HG02938 (cell line): ENCODE measurements at regions not wholly inside any gene's neighbourhood (a gene's known extent, or its start where the extent isn't known, plus 50 kb on each side); places are given as distances from the start of the nearest gene placed in this dataset.

Experiments
- ATAC-seq: cut with Tn5 transposase; IDR thresholded peaks from one replicate; pipeline ENCODE4 v1.9.1; 2021; ENCODE audit warnings: mild to moderate bottlenecking, moderate library complexity; ENCODE audit not compliant: unreplicated experiment

DNA sequence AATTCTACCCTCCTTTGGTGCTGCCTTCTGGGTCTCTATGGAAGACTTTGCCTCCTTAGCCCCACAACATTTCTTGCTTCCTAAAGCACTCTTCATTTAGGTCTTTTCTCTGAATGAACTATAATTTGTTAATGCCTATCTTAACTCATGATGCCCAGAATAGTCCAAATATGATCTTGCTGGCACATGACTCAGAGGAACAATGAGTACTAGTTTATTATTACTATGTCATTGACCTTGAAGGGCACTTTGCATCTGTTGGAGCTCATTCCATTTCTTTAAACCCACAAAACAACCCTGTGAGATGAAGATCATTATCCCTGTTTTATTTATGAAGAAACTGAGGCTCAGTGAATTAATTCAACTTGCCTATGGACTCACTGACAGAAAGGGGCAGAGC lies 320.2 kb upstream of the PLET1 start:
- ATAC-seq, result no peak

DNA sequence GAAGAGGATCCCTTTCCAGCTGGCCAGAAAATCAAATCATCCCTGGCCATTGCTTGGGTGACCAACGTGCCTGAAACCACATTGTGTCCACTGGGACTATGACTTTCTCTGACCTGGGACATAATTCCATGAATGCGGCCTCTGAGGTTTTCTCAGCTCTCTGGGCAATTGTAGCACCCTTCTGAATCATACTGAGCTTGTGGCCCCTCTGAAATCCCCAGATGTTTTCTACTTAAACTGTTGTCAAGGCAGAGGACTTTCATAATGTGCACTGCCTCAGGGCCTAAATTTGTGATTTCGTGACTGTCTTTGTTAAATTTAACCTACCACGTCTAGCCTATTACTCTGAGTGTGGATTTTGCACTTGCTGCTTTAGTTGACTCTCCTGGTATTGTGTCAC lies 321.1 kb upstream of the PLET1 start:
- peak; percentile 38 for ATAC-seq

DNA sequence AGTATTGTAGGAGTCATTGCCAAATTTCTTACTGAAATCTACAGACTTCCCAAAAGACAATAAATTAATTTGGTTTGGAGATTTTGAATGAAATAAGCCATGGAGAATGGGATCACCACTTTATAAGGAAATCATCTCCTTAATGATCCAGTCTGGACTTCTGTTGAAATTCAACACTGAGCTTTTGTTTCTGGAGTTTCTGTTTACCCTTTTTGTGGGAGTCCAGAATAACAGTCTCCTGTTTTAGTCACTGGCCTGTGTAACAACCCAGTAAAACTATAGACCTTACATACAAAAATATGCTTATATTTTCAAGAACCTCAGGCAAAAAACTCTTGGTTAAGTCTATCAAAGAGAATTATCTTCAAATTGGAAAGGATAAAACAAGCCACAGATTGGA lies 321.7 kb upstream of the PLET1 start:
- no peak for ATAC-seq

DNA sequence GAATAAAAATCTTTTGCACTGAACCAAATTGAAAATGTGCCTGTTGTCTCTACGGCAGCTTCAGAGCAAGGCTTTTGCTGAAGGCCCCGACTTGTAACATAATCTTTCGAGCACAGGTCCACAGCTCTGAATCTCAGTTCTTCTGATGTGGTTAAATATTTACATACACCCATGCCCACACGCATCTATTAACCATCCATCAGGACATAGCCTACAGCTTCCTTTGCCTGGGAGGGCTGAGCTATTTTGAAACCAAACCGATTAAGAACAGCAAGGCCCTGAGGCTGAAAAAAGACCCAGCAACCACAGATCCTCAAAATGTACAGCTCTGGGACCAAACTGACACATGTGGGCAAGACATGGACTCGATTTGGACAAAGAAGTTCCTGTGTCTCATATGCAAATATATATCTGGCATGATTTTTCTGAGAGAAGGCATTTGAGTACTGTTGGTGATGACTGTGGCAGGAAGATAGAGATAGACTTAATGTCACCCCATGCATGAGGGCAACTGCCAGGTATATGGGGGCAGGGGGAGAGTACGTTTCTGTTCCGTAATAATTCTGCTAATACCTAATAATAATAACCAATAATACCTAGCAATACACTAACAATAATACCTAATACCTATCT lies 322.7 kb upstream of the PLET1 start:
- peak; percentile 87 for ATAC-seq

DNA sequence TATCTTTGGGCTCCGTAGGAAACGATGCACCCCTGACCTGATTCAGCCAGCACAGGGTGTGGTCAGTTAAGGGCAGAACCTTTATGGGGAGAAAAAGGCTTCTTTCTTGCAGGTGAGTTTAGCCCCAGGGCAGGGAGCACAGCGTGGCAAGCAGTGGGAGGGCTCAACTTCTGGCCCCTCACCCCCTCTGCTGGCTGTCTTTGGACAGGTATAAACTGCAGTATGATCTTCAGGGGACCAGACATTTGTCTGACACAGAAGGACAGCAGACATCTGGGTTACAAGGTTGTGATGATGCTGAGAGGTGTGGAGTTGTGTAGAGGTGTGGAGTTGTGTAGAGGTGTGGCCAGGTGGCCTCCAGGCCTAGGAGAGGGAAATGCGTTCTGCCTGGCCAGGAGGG lies 324.0 kb upstream of the PLET1 start:
- ATAC-seq, result no peak

DNA sequence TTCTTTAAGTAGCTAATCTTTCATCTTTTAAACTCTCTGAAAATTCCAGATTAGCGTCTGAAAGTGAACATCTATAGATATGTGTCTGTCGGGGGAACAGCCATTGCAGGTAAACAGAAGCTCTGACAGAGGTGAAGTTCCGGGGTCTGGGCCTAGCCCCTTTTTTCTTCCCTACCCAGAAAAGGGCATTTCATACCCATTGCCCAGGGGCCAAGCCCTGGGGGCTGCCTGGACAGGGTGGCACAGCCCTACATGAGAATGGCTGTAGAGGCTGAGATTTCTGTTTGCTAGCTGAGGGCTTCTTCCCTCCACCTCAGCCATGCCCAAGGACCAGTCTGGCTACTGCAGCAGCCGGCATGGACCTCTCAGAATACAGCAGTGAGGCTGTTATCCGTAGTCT lies 327.0 kb upstream of the PLET1 start:
- ATAC-seq, result no peak

DNA sequence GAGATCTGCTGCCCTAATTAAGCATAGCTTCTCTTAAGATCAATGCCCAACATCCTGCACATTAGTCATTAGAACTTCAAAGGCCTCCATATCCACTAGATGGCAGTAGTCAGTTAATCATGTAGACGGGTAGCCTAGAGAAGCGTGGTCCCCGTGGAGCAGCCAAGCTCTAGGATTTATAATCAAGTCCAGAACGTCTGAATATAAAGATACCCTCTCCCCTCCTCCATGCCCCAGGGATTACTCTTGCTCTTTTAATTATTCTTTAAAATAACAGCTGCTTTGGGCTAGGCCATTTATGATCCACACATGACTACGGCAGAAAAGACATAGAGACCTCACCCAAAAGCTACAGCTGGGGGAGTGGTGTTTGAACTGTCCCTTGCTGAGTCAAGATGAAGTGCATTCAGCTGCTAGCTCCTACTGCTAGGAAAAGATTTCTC lies 327.6 kb upstream of the PLET1 start:
- ATAC-seq, result peak; percentile 48

DNA sequence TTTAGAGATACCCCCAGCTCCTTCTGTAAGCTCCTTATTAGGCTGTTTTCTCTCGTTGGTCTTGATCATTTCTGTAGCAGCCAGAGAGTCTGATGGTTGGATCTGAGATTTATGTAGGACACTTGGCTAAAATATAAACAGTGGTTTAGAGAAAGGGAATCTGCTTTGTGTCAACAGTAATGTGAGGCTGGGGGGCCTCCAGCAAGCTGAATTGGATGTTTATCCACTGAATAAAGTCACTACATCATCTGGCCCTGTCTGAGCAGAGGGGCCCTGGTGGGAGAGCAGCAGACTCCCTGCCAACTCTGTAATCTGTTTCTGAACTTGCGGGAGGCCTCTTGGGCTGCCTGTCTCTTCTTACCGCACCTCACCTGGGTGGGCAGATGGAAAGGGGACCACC lies 328.5 kb upstream of the PLET1 start:
- no peak for ATAC-seq

DNA sequence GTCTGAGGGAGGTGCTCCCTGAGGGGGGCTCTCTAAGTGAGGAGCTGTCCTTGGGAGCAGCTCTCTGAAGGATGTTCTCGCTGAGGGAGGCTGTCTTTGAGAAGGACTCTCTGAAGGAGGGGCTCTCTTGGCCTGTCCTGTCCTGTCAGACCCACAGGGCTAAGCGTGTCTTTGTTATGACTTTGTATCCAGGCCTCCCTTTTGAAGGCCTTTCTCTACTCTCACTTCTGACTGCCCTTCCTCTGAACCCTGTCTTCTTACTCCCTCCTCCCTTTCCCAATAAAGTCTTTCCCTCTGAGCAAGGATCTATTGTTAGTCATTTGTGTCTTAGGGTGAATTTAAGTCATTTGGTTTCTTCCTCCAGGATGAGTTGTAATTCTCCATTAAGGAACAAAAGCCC lies 330.1 kb upstream of the PLET1 start:
- ATAC-seq, result no peak

DNA sequence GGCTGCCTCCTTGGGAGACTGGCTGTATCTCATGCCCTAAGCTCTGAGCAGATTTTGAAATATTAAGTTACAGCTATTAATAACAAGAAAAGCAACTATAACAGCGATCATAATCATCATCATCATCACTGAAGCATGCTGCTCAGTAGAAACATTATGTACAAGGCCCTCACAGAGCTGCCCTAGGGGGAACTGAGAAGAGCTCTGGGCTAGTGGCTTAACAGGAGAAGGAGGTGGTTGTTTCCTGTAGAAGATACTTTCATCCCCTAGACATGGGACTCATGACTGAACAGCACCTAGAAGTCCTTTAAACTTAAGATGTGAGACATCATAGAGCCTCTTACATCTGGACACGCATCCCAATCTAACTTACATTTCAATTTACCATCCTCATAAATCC lies 332.8 kb upstream of the PLET1 start:
- ATAC-seq, result no peak

DNA sequence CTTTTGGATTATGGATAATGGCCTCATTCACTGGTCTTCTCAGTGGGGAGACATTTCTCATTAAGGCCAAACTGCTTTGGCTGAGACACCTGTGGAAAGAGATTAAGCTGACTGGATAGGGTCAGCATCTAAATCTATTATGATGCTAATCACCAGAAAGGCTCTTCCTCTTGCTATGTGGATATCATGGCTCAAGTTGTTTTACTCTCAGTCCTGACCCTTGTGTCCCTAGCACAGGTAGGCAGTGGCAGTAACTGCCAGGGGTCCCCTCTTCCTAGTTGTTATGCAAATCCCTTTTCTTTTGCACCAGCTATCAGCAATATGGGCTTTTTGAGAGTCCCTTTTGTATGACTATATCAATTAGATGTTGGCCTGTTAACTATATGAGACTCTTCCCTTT lies 335.7 kb upstream of the PLET1 start:
- no peak for ATAC-seq

DNA sequence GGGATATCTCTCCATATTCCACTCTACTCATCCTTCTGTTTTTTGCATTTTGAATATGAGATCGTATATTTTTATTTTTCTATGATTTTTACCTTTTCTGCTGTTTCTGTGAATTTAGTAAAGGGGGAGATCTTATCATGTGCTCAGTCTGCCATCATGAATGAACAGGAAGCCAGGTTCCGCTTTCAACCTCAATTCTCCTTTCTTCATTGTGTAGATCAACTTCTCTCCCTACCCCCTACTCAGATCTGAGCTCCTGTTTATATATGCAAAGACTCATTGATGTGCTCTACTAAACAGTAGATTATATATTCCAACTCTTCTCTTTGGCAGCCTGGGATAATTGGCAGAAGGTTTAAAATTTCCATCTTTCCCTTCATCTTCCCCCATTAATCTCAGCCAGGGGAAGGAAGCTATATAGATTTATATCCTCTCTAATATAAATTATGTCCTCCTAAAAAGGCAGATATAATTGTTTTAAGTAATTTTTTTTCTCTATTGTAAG lies 336.7 kb upstream of the PLET1 start:
- no peak for ATAC-seq

DNA sequence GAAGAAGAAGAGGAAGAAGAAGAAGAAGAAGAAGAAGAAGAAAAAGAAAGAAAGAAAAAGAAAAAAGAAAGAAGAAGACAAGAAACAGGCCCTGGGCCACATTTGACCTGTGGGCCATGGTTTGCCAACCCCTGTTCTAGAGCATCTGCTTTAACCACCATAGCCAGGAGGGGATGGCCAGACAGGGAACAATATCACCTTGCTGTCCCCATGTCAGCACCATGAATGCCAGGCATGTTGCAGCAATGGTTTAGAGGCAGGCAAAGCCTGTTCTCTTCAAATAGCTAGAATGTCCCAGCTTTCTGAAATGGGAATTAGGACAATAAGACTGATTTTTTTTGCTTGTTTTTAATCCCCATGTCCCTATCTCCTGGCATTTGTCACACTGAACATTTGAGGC lies 338.6 kb upstream of the PLET1 start:
- no peak for ATAC-seq

DNA sequence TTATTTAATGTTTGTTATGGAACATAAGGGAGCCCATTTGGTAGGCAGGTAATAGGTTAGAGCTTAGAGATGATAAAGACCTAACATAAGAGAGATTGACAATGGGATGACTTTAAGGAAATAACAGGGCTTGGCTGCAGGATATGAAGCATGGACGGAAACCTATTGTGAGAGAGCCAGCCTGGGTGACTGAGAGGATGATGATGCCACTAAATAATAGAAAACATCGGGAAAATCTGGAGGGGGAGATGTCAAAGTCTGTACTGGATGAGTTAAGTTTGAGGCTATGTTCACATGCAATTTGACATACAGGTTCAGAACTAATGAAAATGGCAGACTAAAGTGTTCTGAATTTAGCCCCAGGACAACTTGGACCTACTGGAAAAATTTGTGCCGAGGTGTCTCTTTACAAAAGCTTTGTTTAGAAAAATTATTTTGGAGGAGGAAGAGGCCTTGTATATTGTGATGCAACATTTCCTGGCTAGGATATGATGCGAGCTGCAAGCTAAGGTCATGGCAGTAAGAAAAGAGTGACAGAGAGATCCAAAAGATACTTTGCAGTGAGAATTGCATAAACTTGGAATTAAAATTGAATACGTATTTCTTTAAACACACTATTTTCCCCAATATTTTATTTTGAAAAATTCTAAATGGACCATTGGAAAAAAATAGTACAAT lies 339.3 kb upstream of the PLET1 start:
- ATAC-seq, result no peak

DNA sequence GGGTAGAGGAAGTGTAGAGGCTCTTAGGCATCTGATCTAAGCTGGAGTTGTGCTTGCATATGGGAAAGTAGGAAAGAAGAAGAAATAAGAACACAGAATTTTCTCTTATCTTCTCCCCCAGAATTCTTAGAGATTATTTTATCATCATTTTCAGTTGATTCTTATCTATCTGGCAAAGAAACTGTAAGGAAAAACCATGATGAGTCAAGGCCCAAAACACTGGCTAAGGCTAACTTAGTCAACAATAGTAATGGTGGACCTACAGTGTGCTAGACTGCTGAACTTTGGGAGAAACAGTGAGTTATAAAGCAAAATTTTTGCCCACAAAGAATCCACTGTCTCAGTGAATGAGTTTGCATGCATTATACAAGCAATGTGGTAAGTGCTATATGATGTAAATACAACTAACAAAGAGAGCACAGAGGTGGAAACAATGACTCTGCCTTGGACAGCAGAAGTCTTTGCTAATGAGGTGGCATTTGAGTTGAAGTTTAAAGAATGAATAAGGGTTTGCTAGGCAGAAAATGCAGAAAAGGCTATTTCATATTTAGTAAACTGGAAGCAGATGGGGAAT lies 344.5 kb upstream of the PLET1 start:
- ATAC-seq, result no peak

DNA sequence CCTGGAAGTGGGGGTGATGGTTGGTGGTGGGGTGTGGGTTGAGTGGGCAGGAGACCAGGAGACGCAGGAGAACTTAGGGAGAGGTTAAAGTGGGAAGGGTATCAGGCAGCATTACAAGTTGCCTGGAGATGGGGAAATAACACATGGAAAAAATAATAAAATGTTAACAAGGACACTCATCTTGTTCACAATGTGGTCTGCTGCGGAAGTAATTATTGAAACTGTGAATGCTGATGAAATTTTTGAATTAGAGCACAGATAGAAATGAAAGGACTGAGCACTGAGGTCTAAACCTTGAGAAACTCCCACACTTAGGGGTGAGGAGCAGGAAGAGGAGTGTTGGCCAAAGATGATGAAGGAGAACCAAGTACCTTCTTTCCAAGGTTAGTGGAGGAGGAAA lies 346.0 kb upstream of the PLET1 start:
- ATAC-seq, result no peak

DNA sequence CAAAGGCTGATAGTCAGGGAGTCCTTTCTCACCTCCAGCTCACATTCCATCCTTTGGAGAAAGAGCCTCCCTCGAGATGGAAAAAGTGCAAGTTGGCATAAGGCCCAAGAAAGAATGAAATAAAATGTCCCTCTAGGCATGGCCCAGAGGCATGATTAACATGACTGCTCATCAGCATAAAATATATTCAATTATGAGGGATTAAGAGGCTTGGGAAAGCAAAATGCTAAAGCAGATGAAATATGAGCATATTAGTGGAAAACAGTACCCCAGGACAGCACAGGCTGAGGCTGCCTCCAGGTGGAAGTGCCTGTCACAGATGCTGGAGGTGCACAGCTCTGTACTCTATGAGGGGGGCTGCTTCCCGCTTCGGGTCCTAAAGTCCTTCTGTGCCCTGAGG lies 347.8 kb upstream of the PLET1 start:
- no peak for ATAC-seq

DNA sequence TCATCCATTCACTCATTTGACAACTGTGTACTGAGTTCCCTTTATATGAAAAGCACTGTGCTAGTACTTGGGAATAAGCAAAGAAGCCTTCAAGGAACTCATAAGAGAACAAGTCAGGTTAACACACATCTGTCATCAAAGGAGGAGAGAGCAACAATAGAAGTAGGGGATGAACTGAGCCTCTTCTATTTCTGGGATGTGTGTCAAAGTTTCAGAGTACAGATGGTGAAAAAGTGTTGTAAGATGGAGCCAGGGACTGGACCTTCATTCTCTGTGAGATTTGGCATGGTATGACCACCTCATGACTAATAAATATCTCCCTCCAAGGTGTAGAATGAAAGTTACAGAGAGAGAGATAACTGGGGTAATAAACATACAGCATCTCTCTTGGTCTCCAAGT lies 349.8 kb upstream of the PLET1 start:
- ATAC-seq, result no peak

DNA sequence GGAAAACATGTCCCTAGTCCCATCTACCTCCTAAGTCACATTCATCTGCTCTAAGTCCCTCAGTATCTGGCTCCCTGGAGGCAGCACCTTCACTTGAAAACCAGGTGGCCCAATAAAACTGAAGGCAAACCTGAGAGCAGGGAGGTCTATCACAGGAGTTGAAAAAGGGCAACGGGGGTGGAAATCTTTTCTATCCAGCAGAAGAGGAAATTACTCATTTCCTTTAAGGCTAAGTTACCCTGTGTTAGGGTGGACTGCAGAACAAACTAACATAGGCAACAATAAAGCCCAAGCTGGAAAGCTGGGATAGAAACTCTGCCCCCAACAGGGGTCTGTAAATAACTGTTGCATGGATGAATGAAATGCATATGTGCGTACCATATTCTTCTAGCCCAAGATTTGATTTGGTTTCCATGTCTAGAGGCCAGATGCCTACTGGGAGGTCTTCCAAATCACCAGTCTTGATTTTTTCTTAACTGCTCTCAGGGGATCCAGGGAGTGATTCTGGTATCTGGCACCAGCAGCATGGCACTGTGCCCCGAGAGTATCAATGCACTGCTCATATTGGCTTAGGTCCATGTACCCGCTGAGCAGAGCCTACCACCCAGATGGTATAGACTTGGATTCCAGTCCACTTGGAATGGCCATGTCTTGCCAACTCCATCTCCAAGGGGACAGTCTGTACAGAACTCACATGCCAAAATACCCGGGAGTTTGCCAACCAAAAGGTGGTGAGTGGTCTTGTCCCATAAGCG lies 350.0 kb upstream of the NCAM1 start:
- ATAC-seq, result no peak

DNA sequence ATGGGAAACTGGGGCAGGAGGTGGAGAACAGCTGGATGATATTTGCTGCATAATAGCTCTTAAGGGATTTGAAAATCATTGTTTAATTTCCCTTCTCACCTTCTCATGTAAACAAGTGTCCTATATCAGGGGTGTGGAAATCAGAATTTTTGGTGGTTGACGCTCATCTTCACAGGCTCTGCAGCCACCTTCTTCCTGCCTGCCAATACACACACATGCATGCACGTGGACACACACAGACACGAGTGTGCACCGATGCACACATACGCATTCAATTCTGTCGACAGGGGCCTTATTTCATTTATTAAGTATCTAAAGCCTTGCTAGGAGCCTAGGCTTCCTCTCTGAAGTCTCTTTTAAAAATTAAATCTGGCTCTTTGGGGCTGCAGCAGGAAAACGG lies 349.4 kb upstream of the NCAM1 start:
- ATAC-seq, result no peak

DNA sequence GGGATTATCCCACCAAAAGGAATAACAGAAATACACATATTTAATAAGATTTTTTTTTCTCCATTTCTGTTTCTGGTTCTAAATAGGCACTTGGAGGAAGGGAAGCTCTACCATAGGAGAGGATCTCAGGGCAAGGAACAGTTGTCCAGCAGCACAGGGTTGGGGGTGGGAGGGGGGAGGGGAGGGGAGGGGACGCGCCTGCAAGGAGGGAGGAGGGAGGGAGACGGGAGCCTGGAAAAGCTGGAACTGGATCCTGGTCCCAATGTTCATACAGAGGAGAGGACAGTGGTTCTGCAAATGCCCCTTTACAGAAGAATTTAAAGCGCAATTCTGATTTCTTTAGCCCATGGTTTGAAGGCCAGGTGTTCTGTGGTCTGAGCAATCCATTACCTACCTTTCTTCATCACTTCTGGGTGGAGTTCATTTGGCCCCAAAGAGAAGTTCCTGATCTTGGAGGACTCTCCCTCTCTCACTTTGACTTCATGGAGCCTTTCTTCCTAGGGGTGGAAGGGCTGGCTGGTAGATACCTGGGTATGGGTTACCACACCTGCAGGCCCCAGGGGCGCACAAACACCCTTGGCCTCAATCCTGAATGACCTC lies 348.9 kb upstream of the NCAM1 start:
- no peak for ATAC-seq
